ENCODE measurements at regions not wholly inside any gene's neighbourhood (a gene's known extent, or its start where the extent isn't known, plus 50 kb on each side); places are given as distances from the start of the nearest gene placed in this dataset.

GRCh38 chr15:39435244-39435643 is 145.6 kb upstream of the THBS1 start (continued):
- TF ChIP-seq ZC3H10 (CRISPR knock-in tag; IDR thresholded peaks at IDR 0.05), result no peak
- no peak for TF ChIP-seq ISL1 (CRISPR knock-in tag; IDR thresholded peaks at IDR 0.05)

GRCh38 chr15:39438260-39438659 is 142.6 kb upstream of the THBS1 start:
- no peak for ATAC-seq
- no peak for TF ChIP-seq CSDC2 (CRISPR knock-in tag; IDR thresholded peaks at IDR 0.05)
- no peak for TF ChIP-seq ZFP3 (CRISPR knock-in tag; IDR thresholded peaks at IDR 0.05)
- TF ChIP-seq TCF4 (CRISPR knock-in tag; IDR thresholded peaks at IDR 0.05; ENCODE audit: borderline replicate concordance), result no peak
- no peak for TF ChIP-seq GLIS3 (CRISPR knock-in tag; IDR thresholded peaks at IDR 0.05)
- no peak for TF ChIP-seq ZNF8 (CRISPR knock-in tag; IDR thresholded peaks at IDR 0.05)
- no peak for TF ChIP-seq POU6F1 (CRISPR knock-in tag; IDR thresholded peaks at IDR 0.05; ENCODE audit: borderline replicate concordance, low read depth)
- no peak for TF ChIP-seq SNAI2 (CRISPR knock-in tag; IDR thresholded peaks at IDR 0.05)
- no peak for TF ChIP-seq CSRNP3 (CRISPR knock-in tag; IDR thresholded peaks at IDR 0.05)
- TF ChIP-seq TSHZ2 (CRISPR knock-in tag; IDR thresholded peaks at IDR 0.05), result no peak
- no peak for TF ChIP-seq ZNF565 (CRISPR knock-in tag; conservative IDR thresholded peaks at IDR 0.05; ENCODE audit: low read depth)
- no peak for TF ChIP-seq RARB (CRISPR knock-in tag; IDR thresholded peaks at IDR 0.05)
- no peak for TF ChIP-seq OSR1 (CRISPR knock-in tag; IDR thresholded peaks at IDR 0.05)

GRCh38 chr15:39438799-39439592 is 141.9 kb upstream of the THBS1 start:
- no peak for TF ChIP-seq TCF4 (CRISPR knock-in tag; IDR thresholded peaks at IDR 0.05; ENCODE audit: borderline replicate concordance)
- TF ChIP-seq ZFP30 (CRISPR knock-in tag; IDR thresholded peaks at IDR 0.05), result no peak
- no peak for TF ChIP-seq CSRNP3 (CRISPR knock-in tag; IDR thresholded peaks at IDR 0.05)
- TF ChIP-seq OSR1 (CRISPR knock-in tag; IDR thresholded peaks at IDR 0.05), result no peak
- TF ChIP-seq ZFP3 (CRISPR knock-in tag; IDR thresholded peaks at IDR 0.05), result no peak
- no peak for TF ChIP-seq POU6F1 (CRISPR knock-in tag; IDR thresholded peaks at IDR 0.05; ENCODE audit: borderline replicate concordance, low read depth)
- TF ChIP-seq ARNTL (CRISPR knock-in tag; IDR thresholded peaks at IDR 0.05; ENCODE audit: borderline replicate concordance, low read depth), result no peak
- no peak for TF ChIP-seq TSHZ2 (CRISPR knock-in tag; IDR thresholded peaks at IDR 0.05)
- TF ChIP-seq TOX (CRISPR knock-in tag; IDR thresholded peaks at IDR 0.05; ENCODE audit: borderline replicate concordance), result no peak
- ATAC-seq, result no peak
